ENCODE measurements at regions not wholly inside any gene's neighbourhood (a gene's known extent, or its start where the extent isn't known, plus 50 kb on each side); places are given as distances from the start of the nearest gene placed in this dataset.

- intact Hi-C loops (cut with DNase I; ENCODE audit: low total_unique reads) = no loop called here
- Histone ChIP-seq H3K4me3 (no peak overlapping the region), H3K36me3 (no peaks in the 10 kb centered on the region), H3K27me3 (no peaks in the 10 kb centered on the region), H3K4me1 (peaks cover 0 to 4% (median 0%) of the 10 kb centered on the region in 4 donors), H3K27ac (no peak overlapping the region), H3K9me3 (no peaks in the 10 kb centered on the region)
- no peak for DNase-seq
- 32 to 57% (median 39%) methylated on average over 1 of the region's 1 CpG for WGBS, 5 donors
- no peak for TF ChIP-seq EP300 (IDR thresholded peaks at IDR 0.05)
- no peak for TF ChIP-seq CTCF (IDR thresholded peaks at IDR 0.05)
- TF ChIP-seq POLR2A (IDR thresholded peaks at IDR 0.05) = no peak
- TF ChIP-seq POLR2AphosphoS5 (IDR thresholded peaks at IDR 0.05) = no peak
These were observed 64.7 kb upstream of the SLC8A1 start for GRCh38 chr2:40516604-40517003.

GRCh38 chr2:40528564-40528963, 76.7 kb upstream of the SLC8A1 start:
- H3K27ac ChIP-seq = no peak overlapping the region
- H3K36me3 ChIP-seq = no peaks in the 10 kb centered on the region
- H3K4me1 ChIP-seq = no peaks in the 10 kb centered on the region
- intact Hi-C loops (cut with DNase I; ENCODE audit: low total_unique reads) = no loop called here
- no peak overlapping the region for H3K4me3 ChIP-seq
- TF ChIP-seq EP300 (IDR thresholded peaks at IDR 0.05) = no peak
- TF ChIP-seq POLR2AphosphoS5 (IDR thresholded peaks at IDR 0.05) = no peak
- no peak for TF ChIP-seq CTCF (IDR thresholded peaks at IDR 0.05)
- TF ChIP-seq POLR2A (IDR thresholded peaks at IDR 0.05) = no peak
- H3K27me3 ChIP-seq = no peaks in the 10 kb centered on the region
- H3K9me3 ChIP-seq = no peaks in the 10 kb centered on the region
- WGBS, 5 donors = 87 to 97% (median 97%) methylated on average over 4 of the region's 4 CpGs
- DNase-seq = no peak

- Histone ChIP-seq H3K36me3 (no peaks in the 10 kb centered on the region), H3K4me3 (no peak overlapping the region), H3K27me3 (no peaks in the 10 kb centered on the region), H3K9me3 (no peaks in the 10 kb centered on the region), H3K27ac (no peak overlapping the region), H3K4me1 (no peaks in the 10 kb centered on the region)
- TF ChIP-seq CTCF (IDR thresholded peaks at IDR 0.05) (no peak), POLR2AphosphoS5 (IDR thresholded peaks at IDR 0.05) (no peak), POLR2A (IDR thresholded peaks at IDR 0.05) (no peak), EP300 (IDR thresholded peaks at IDR 0.05) (no peak)
- DNase-seq = no peak
- intact Hi-C loops (cut with DNase I; ENCODE audit: low total_unique reads) = no loop called here
These were observed 79.5 kb upstream of the SLC8A1 start for GRCh38 chr2:40531359-40531758.

GRCh38 chr2:40534528-40534927, 82.6 kb upstream of the SLC8A1 start:
- DNase-seq = no peak
- Histone ChIP-seq H3K27ac (no peak overlapping the region), H3K36me3 (no peaks in the 10 kb centered on the region), H3K4me3 (no peak overlapping the region), H3K9me3 (no peaks in the 10 kb centered on the region), H3K27me3 (no peaks in the 10 kb centered on the region), H3K4me1 (no peaks in the 10 kb centered on the region)
- intact Hi-C loops (cut with DNase I; ENCODE audit: low total_unique reads) = no loop called here
- 61 to 70% (median 67%) methylated on average over 3 of the region's 3 CpGs for WGBS, 5 donors
- TF ChIP-seq POLR2AphosphoS5 (IDR thresholded peaks at IDR 0.05) = no peak
- no peak for TF ChIP-seq EP300 (IDR thresholded peaks at IDR 0.05)
- no peak for TF ChIP-seq POLR2A (IDR thresholded peaks at IDR 0.05)
- TF ChIP-seq CTCF (IDR thresholded peaks at IDR 0.05) = no peak

Measured in stomach (tissue), 8 donors.